ENCODE measurements at regions not wholly inside any gene's neighbourhood (a gene's known extent, or its start where the extent isn't known, plus 50 kb on each side); places are given as distances from the start of the nearest gene placed in this dataset.

GRCh38 chr11:80733361-80733760 lies 1292.5 kb upstream of the TENM4 start:
- TF ChIP-seq CTCF (IDR thresholded peaks at IDR 0.05): no peak
- TF ChIP-seq EP300 (IDR thresholded peaks at IDR 0.05): no peak
- no peak for TF ChIP-seq POLR2AphosphoS5 (IDR thresholded peaks at IDR 0.05)
